CD4-positive, alpha-beta T cell treated with Interferon gamma for 1 hour (primary cell): ENCODE measurements at regions not wholly inside any gene's neighbourhood (a gene's known extent, or its start where the extent isn't known, plus 50 kb on each side); places are given as distances from the start of the nearest gene placed in this dataset.

Source experiments
- DNase-seq: peaks from one replicate; pipeline ENCODE4 v3.0.0-alpha.2; 2020

DNA sequence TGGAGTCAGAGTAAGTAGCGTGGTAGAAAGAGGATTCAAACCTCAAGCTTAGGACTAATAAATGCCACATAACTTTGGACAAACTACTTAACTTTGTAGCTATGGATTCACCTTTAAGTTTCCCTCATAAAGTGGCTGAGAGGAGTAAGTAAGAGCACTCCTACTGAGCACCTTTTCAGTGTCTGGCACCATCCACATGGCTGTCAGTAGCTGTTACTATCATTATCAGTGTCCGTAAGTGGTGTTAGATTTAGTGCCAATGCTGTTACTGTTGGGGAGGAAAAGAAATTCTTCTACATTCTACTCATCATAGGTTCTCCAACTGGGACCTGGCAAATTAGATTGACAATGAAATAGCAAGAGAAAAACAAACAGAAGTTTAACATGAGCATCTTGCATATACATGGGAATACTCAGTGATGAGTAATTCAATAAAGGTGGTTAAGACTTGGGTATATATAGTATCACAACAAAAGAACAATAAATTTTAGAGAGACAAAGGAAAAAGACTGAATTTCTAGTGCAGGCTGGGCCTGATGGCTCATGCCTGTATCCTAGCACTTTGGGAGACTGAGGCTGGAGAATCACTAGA is 165.6 kb upstream of the NBEA start:
- DNase-seq, result no peak

DNA sequence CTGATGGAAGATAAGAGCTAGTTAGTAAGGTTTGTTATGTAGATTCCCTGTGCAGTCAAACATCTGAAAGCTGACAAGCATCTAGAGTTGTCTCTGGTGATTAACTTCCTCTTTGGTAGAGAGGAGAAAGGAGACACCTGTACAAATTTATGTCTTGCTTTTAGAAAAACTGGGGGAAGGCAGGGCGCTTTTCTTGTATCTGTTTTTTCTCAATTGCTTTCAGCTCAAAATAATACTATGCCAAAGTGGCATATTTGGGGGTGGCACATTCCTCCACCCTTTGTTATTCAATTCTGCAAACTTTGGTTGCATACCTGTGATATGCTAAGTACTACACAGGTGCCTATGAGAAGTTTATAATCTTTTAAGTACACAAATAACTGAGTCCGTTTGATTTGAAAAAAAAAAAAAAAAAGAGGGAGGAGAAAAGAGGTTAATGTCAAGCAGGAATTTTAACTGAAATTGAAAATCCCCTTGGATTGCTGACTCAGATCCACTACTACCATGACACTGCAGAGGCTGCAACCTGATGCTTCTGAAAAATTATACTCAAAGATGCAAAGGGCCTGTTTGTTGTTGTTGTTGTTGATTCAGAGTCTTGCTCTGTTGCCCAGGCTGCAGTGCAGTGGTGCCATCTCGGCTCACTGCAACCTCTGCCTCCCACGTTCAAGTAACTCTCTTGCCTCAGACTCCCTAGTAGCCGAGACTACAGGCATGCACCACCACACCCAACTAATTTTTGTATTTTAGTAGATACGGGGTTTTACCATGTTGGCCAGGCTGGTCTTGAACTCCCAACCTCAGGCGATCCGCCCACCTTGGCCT is 164.8 kb upstream of the NBEA start:
- no peak for DNase-seq

DNA sequence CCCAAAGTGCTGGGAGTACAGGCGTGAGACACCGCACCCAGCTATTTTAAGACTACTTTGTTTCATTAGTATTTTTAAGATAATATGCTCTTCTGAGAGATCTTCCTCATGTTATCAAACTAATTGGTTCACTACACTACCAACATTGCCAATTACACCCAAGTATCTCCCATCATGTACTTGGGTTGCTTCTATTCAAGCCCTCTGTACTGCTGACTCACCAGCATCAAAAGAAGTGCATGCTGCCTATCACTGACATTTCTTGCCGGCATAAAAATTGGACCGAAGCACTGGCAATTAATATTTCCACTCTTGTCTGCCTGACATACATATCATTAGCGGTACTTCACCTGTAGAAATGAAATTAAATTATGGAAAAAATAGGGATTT is 164.2 kb upstream of the NBEA start:
- DNase-seq, result no peak

DNA sequence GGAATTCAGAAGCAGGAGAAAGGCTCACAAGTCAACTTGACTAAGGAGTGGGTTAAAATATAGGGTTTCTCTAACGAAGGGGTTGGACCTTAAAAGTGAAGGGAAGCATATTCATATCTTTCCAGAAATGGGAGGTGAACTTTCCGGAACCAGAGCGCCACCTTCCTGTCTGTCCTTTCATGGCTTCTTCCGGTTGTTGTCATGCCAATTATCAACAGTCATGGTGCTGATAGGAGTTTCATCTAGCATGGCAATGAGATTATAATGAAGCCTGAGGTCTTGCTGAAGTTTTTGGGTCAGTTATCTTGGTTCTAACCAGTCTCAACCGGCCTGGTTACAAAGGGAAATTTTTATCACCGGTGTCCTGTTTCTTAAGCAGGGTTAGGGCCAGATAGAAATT is 162.9 kb upstream of the NBEA start:
- no peak for DNase-seq

DNA sequence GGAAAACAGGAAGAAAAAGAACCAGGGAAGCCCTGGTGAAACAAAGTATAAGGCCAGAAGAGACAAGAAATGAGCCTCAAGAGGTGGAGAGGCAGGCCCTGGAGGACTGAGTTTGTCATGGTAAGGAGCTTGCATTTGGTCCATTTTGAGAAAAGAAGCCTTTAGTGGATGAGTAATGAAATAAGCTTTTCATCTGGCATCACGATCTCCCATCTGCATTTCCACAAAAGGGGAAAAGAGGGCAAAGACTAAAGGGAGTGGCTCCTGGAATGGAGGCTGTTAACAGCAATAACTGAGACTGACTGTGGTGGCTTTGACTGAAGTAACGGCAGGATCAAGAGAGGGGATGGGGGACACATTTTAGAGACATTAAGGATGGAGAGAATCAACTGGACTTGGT is 148.8 kb upstream of the NBEA start:
- no peak for DNase-seq

DNA sequence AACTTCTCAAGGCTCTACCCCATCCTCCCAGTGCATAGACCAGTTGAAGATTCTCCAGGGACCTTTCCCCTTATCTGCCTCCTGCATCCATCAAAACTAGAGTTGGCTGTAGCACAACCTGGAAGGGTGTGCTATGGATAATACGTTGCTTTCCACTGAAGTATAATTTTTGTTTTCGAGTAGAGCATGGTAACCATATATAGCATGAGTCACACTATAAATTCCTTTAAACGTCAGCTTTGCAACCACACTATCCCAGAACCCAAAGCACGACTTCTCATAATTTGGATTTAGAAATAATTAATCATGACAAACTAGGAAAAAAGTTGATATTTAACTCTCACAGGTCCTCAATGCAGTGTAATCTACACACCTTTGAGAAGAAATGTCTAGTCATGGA is 138.3 kb upstream of the NBEA start:
- no peak for DNase-seq

DNA sequence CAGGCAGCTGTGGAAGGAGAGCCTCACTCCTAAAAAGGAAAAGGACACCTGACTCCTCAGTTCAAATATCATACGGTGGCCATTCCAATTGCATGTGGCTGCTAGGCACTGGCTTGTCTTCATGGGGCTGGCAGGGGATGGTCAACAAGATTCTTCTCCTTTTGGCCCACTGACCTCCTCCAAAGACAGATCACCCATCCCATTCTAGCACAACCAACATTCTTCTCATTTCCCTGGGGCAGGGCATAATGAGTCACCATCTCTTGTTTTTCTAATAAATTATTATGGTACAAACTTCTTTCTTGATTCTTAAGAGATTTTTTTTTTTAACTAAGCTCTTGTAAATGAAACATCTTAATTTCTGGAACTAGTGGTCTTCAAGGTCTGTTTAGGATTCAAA is 136.7 kb upstream of the NBEA start:
- no peak for DNase-seq

DNA sequence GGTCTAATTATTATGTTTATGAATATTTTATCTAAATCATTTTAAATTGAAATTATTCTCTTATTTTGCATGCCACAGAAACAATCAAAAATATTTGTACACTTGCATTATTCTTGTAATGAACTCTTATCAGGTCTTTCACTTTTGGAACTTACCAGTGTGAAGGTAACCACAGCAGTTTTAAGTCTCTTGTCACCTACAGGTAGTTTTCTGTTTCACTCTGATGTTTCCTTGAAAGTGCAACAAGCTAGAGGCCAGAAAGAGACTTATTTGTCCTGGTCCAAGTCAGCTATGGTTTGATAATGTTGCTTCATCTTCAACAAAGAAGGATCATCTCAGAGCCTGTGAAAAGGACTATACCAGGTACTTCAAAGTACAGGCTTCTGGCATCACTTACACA is 133.4 kb upstream of the NBEA start:
- no peak for DNase-seq

DNA sequence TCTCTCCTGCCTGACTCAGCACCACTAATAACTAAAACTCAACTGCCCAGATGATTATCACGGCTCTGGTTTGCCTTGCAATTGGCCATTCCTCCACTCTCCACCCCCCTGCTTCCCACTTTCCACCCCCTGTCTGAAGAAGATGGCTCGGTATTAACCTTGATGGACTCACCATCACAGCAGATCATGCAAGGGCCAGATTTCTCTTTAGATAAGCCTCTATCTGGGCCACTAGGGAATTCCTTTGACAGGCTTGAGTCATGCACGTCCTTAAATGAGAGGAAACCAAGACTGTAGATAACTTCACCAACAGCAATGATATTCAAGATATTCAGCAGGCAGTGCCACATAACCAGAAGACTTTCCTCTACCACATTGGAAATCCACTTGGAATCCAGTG is 131.1 kb upstream of the NBEA start:
- DNase-seq, result no peak

DNA sequence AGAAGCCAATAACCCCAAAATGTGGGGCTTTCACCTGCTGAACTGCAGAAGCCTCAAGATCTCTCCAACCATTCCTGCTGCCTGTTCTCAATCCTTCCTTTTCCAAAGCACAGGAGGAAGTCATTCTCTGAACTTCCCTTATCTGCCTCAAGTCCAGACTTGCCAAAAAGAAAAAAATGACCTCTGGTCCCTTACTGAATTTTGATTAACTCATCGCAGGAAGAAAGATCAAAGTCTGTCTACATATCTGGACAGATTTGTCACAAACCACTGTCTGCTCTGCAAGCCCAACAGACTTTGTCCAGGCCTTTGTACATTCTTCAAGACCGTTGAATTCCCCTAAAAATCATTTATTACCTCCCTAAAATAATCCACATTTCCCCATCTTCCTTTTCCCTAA is 126.5 kb upstream of the NBEA start:
- DNase-seq, result no peak

DNA sequence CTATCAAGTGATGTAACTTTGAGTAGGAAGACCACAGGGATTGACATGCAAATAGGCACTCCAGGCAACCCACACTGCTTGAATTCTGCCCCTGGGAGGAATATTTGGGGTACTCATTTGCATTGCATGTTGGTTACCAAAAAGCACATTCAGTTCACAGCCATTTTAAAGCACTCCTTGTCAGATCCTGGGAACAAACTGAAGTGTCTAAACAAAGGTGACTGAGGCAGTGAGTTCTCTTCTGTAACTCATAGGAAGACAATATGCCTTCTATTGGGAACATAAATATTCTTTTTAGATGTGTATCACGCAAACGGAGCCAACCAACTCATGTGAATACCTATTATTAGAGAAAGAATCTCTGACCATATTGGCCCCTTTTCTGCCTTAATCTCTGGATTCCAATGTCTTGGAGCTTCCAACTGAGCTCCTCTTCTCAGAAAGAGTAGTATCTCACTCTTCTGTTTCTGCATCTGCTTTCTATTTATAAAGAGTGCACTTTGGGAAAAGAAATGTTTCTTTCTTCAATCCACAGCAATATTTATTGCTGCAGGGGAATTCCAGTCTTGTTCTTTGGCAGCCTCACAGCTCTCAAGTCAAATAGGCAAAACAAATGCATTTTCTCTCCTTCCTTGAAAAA is 125.7 kb upstream of the NBEA start:
- DNase-seq, result no peak

DNA sequence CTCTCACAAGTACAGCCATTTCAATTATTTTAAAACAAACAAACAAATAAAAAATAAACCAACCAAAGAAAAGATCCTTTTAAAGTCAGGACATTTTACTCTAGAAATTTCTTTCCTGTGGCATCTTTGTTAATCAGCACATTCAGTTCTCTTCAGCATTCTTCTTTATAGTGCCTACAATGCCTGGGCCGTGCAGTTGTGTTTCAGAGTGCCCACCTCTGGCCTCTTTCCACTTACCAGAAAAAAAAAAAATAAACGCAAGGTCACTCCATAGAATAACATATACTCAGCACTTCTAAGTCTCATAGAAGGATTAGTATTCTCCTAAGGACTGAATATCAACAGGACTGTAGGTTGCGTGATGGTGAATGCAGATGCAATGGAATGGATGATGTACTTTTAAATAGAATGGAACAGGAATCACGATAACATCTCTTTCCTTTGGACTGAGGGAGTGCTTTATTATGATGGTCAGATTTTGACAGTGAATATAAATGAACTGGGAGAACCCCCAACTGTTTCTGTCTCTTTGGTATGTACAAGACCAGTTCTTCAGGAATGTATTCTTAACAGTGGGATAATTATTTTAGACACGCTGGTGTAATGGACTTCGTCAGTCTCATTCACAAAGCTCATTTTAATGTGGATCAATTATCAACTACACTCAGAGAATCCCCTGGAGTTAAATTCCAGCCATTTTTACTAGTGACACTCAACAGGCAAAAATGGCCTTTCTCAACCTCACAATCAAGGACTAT is 125.0 kb upstream of the NBEA start:
- no peak for DNase-seq

DNA sequence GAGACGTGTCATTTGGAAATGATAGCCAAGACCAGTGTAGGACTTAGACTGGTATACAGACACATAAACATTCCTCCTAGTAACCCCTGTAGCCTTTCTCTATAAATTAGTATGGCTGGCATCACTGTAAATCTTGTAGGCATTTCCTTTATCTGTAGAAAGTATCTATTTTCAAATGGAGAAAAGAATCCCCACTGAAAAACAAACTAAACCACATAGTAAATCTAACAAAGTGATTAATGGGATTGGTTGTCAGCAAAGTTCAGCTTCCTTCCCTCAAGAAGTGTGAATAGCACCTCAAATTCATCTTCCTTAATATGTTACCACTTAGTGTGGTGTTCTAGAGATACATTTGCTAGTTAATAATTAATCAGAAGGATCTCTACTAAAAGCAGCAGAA is 119.4 kb upstream of the NBEA start:
- no peak for DNase-seq

DNA sequence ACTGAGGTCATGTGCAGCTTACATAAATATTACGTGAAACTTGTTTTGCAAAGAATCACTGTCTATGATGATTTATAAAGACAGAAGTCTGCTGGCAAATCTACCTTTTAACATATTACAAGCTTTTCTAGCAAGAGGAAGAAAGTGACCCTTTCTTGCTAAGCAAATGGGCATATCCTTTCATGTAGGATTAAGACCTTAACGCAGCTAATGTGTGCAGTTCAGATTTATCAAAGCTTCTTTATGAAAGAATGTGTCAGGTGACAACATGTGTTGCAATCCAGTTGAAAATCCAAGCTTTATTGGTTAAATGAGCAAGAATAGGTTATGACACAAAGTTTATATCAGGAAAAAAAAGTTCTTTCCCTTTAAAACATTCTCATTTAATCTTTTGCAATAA is 115.6 kb upstream of the NBEA start:
- no peak for DNase-seq

DNA sequence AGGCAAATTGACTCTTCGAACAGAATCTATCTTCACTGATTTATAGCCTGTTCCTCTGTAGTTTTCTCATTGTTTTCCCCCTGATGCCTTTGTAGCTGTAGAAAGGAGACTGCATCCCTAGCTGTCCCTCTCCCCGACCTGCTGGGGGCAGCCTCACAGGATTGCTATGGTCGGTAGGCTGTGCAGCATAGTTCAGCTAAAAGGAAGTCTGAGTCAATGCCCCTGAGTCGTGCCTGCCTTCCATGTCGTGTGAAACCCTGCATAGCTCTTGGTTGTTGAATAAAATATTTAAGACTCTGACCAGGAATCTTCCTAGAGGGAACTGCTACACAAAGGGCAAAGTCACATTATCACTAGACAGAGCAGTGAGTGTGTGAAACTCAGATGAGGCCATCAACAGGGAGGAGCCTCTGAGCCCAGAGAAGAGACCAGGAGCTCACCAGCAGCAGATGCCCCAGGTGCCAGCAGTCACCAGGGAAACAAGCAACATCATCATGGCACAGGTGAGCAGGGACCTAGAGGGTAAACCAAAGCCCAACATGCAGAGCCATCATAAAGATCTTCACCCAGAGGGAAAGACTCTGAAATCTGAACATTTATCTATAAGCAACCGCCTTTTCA is 108.4 kb upstream of the NBEA start:
- no peak for DNase-seq

DNA sequence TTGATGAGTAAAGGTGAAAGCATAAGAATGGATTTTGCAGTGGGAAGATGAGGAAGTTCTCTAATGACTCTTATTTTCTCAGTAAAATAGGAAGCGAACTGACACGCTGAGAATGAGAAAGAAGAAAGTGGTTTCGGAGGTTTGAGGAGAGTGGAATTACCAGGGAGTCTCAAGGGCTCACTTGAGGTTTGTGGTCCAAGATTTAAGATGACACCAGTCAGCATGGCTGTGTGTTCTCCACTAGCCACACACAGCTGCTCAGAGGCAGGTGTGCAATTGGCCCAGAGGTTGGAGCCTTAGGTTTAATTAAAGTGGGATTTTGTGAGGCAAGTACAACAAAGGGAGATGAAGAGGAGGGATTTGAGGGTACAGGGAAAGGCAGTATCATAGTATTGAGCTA is 99.6 kb upstream of the NBEA start:
- DNase-seq, result no peak

DNA sequence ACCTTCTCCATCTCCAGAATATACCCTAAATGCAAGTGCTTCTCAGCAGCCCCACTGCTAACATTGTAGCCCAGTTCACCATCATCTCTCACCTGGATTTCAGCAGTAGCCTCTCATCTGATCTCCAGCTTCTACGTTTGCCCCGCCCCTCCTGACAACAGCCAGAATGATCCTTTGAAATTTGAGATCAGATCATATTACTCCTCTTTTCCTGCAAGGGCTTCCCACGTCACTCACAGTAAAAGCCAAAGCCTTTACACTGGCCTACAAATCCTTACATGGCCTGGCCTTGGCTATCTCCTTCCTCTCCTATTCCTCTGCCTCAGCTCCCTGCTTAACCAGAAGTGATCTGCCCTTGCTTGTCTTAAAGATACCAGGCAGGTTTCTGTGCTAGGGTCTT is 94.3 kb upstream of the NBEA start:
- DNase-seq, result no peak

DNA sequence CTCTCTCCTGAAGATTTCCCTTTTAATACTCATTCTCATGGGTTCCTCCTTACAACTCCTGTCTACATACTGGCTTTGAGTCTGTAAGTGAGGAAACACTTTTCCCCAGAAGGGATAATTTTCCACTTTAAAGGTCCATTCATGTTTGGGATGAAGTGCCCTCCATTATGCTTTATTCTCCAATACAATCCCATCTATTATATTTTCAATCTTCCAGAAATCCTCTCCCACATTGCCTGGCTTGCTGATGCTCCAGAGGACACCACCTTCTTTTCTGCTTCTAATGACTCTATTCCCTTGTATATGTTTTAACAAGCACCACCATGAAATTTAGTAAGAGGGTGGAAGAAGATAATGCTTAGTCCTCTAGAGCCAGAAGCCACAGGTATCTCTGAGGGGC is 92.7 kb upstream of the NBEA start:
- no peak for DNase-seq

DNA sequence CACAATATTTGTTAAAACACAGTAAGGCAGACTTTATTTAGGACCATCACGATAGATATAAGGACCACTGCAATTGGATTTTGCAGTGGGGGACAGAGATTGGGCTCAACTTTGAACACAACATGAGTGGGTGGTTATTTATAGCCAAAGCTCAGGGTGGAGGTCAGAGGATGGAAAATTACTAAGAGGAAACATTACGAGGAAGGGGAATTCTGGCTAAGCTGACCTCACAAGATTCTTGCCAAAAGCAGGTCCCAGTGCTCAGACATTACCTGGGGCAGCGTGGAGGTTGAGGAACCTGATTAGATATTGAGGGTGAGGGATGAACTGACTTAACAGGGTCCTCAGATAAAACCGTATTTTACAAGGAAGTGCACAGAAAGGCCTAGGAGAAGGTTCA is 88.9 kb upstream of the NBEA start:
- DNase-seq, result no peak

DNA sequence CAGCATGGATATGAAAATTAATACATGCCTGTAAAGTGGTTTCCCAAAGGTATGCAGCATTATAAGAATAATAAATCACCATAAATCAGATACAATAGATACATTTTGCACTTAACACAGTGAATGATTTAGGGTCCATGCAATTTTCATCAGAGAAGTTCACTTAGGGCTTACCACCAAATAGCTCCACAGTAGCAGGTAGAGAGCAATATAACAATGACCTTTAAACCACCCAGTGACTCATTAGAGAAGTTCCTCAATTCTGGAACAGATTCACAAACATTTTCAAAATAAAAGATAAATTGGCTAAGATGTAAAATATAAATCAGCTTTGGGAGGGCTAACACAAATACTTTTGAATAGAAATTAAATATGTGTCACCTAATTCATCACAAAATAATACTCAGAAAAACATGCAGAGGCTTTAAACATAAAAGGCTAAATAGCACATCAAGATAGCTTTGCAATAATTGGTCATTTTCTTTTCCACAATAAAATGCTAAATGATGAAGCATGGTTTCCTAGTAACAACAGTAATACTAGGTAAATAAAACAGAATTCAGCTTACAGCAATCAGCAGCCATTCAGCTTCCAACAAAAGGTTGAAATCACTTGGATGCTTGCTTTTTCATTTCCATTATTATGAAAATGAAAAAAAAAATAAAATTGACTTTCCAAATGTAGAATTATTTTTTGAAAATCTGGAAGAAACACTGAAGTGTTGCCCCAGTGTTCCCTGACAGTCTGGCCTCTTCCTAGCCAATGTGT is 84.3 kb upstream of the NBEA start:
- DNase-seq, result no peak

DNA sequence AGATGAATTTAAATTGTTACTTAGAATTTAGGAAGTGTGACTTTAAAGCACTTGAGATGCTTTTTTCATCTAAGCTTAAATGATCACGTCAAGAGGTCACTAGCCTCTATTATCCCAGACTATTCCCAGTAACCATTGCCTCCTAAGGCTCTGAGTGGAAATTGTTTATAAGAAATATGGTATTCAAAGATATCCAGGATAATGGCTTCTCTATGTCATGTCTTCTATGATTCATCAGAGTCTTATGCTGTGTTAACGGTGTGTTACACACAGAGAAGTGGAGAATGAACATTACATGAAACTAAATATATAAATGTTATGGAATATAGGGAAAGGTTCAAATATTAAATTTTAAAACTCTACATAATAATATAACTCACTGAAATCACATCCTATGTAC is 79.8 kb upstream of the NBEA start:
- DNase-seq, result no peak

DNA sequence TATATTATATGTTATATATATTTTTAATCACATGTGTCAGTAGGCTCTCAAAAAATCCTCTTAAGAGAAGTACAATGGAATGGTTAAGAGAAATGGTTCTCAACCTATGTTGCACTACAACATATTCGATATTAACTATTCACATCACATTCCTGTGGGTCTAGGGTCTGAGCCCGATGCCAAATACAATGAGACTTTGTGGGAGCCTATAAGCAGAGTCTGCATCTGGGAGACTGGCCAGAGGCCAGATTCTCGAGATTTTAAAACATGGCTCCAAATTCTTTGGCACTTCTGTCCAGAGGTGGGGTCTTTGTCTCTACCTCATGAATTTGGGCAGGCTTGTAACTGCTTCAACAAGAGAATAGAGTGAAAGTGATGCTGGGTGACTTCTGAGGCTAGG is 79.4 kb upstream of the NBEA start:
- DNase-seq, result no peak
